ENCODE measurements at regions not wholly inside any gene's neighbourhood (a gene's known extent, or its start where the extent isn't known, plus 50 kb on each side); places are given as distances from the start of the nearest gene placed in this dataset.

- no peak for DNase-seq (ENCODE audit: low spot score)
Measured at GRCh38 chr4:24057915-24058559, 168.2 kb upstream of the PPARGC1A start.

DNA sequence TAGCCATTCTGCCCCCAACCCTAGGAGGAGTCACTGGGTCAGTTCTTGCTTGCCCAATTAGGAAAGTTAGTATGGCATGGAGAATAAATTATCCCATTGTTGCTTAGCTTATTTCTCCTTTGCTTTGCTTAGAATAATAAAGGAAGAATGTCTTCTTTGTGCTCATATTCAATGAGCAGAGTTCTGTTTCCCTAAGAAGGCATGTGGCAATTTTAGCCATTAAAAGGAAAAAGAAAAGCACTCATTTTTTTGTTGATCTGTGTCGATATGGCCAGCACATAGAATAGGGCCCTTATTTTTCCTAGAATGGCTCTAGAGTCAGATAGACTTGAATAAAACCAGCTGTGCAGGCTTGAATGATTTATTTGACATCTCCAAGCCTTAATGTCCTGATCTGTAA lies 166.4 kb upstream of the PPARGC1A start:
- DNase-seq (ENCODE audit: low spot score): no peak

DNA sequence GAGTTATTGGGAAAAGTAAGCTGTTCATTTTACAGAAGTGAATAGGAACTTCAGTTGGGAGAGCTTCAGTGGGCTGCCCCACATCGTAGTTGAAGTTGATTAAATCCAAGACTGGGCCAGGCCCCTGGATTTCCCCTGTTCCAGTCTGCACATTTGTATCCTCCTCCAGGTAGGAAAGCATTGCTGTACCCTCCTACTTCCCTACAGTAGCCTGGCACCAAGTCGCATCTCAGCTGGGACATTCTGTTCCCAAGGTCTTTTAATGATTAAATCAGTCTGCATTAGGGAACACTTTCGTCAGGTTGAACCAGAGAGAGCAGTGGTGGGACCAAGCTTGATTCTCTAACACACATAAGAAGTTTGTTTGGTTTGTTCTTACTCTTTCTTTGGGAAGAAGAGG lies 165.8 kb upstream of the PPARGC1A start:
- DNase-seq (ENCODE audit: low spot score): no peak

DNA sequence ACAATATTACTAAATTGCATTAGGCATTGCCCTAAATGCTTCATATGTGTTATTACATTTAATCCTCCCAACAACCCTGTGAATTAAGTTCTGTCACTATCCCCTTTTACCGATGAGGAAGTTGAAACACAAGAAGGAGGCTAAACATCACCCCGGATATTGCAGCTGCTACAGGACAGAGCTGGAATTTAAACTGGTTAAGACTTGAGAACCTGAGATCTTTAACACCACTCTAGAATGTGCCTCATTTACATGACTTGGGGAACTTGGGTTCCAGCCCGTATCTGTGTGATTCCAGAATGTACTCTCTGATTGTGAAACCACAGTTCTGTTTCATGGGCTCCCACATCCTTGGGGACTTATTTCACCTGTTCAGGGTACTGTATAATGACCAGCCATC lies 165.1 kb upstream of the PPARGC1A start:
- no peak for DNase-seq (ENCODE audit: low spot score)

DNA sequence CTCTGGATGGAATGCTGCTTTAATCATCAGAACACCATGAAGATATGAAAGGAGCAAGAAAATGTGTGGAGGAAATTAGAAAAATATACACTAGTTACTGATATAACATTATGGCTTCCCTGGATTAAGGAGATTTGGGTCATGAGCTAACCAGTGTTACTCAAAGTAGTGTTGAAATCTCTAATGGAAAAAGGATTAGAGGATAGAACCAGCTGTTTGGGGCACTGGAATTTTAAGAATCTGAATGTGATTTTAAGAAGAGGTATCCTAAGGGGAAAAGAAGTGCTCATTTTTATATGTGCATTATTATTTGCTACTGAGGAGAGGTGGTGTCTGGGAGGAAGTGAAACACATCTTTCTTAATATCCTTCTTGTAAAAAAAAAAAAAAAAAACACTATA lies 164.1 kb upstream of the PPARGC1A start:
- DNase-seq (ENCODE audit: low spot score): no peak

GRCh38 chr4:24044610-24045589 lies 155.1 kb upstream of the PPARGC1A start:
- no peak for DNase-seq (ENCODE audit: low spot score)

- no peak for DNase-seq (ENCODE audit: low spot score)
Measured at GRCh38 chr4:24042094-24042493, 152.2 kb upstream of the PPARGC1A start.

DNA sequence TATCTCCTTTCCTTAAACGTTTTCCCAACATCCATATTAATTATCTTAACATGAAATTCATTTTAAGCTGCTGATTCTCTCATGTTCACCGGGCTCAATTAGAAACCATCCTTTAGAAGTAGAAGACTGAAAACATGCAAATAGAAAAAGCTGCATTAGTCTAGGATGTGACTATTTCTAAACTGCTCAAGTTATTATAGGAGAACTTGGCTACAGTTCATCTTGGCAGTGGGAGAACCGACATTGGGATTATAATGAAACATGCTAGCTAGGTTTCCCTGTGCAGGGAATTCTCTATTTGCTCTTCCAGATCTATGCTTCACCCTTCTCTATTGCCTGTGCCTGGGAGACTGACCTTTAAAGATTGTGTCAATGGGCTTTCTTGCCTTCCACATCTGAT lies 151.0 kb upstream of the PPARGC1A start:
- no peak for DNase-seq (ENCODE audit: low spot score)

GRCh38 chr4:24033626-24034025 lies 143.8 kb upstream of the PPARGC1A start:
- DNase-seq (ENCODE audit: low spot score): no peak

- DNase-seq (ENCODE audit: low spot score): no peak
Measured at GRCh38 chr4:24032371-24032989, 142.6 kb upstream of the PPARGC1A start.

GRCh38 chr4:24026596-24026995 lies 136.7 kb upstream of the PPARGC1A start:
- no peak for DNase-seq (ENCODE audit: low spot score)

GRCh38 chr4:24024605-24025004 lies 134.8 kb upstream of the PPARGC1A start:
- no peak for DNase-seq (ENCODE audit: low spot score)

DNA sequence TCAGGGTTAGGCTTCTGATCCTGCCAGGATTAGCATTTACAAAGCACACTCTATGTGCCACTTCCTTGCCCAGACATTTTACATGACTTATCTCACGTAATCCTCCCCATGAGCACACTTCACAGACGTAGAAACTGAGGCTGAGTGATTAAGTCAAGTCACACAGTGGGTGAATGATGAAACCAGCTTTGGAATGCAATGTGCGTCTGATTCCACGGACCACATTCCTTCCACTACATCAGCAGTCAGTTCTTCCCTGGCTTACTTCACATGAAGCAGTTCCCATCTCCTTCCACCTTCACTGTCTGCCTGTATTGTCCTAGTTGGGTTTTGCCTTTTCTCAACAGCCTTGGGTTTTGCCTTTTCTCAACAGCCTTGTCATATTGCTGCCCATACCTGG lies 134.3 kb upstream of the PPARGC1A start:
- no peak for DNase-seq (ENCODE audit: low spot score)

DNA sequence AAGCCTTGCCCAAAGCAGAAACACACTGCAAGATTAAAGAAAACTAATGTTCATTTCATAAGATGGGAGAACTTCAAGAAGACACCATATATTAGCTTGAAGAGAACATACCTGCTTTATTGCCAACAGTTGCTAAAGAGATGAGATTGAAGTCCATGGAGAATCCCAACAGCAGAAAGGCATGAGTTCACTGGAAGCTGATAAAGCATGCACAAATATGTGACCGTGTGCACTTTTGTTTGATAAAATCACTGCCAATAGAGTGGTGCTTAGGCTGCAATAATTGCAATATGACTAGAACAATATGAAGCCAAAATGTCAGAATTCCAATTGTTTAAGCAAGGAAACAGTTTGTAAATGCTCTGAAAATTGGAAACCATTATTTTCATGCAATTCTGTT lies 125.9 kb upstream of the PPARGC1A start:
- no peak for DNase-seq (ENCODE audit: low spot score)

- DNase-seq (ENCODE audit: low spot score): no peak
Measured at GRCh38 chr4:24013668-24014422, 124.0 kb upstream of the PPARGC1A start.

DNA sequence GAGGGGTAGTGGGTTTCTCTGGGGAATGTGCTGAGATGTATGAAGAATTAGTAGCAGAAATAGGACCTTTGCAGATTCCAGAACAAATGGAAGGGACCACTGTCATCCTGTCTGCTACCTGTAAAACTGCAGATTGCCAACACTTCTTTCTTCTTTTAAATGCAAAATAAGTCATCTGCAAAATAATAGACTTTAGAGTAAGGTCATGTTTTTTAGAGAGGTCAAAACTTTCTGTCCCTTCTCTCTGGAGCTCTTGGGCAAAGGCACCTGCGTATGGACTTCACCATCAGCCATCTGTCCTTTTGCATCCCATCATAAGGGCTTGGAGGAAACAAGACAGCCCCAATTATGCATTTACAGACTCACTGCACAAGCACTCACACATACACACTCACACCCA lies 121.1 kb upstream of the PPARGC1A start:
- DNase-seq (ENCODE audit: low spot score): no peak

DNA sequence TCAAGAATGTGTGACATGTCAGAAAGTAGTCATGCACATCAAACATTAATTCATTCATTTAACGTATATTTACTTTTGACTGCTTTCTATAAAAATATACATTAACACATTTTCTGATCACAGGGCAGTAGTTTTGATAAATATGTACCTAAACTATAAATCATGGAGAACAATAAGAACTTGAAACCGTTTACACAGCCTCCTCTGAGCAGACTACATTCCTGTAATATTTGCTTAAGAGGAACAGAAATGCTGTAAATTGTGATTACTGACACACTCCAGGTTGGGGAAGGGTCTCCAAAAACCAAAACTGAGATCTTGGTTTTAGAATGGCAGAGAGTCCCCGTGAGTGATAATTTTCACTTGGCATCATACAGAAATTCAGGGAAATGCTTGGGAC lies 120.7 kb upstream of the PPARGC1A start:
- DNase-seq (ENCODE audit: low spot score): no peak

GRCh38 chr4:24007860-24008261 lies 118.0 kb upstream of the PPARGC1A start:
- no peak for DNase-seq (ENCODE audit: low spot score)

DNA sequence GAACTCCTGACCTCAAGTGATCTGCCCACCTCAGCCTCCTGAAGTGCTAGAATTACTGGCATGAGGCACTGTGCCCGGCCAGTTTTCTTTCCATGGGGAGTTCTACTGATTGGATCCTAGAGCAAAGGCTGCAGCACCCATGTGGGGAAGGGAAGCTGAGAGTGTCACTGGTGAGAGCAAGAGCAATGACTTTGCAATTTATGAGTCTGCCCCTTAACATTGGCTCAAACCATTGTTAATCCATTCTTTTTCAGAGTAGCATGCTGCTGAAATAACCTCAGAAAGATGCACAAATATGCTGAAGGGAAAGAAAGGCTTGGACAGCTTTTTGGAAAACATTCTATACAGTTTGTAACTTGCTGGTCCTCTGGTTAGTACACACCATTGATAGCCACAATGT lies 116.4 kb upstream of the PPARGC1A start:
- no peak for DNase-seq (ENCODE audit: low spot score)

GRCh38 chr4:24003926-24004325 lies 114.1 kb upstream of the PPARGC1A start:
- DNase-seq (ENCODE audit: low spot score): no peak

DNA sequence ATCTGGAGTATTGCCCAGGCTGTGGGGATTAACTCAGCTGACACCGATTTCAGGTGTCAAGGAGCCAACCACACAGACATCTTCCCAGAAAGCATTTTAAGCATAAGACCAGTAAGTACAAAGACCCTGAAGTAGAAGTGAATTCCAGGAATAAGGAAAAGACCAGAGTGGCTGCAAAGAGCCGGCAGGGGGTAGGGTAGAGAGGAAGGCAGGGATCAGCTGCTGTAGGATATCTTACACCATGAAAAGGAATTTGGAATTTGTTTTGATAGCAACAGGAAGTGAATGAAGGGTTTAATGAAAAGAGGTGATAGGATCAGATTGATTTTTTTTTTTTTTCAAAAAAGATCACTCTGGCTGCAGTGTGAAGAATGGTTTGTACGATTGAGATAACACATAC lies 113.6 kb upstream of the PPARGC1A start:
- no peak for DNase-seq (ENCODE audit: low spot score)

DNA sequence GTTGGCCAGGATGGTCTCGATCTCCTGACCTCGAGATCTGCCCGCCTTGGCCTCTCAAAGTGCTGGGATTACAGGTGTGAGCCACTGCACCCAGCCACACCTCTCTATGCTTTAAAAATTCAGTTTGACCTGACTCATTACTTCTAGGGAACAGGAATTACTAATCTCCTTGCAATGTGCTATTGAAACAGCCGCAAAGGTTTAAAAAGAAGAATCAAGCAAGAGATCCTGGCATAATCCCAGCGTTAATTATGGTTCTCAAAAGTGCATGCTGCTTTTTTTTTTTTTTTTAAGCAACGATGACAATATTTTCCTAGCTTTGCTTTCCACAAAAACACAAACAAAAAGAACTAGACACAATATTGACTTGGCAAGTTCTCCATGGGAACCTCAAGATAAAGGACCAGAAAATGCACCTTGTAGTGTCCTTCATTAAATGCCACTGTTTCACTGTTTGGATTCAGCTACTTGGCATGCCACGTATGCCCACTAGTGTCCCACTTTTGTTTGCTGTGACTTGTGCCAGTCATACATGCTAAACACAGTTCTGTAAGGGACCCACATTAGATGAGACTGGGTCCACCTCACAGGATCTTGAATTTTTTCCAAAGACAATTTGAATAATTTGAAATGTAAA lies 112.6 kb upstream of the PPARGC1A start:
- DNase-seq (ENCODE audit: low spot score): no peak

All from D341Med (cell line).